ENCODE measurements at regions not wholly inside any gene's neighbourhood (a gene's known extent, or its start where the extent isn't known, plus 50 kb on each side); places are given as distances from the start of the nearest gene placed in this dataset.

- no peak overlapping the region for H3K27ac Mint-ChIP-seq
- no peaks in the 10 kb centered on the region for H3K27me3 Mint-ChIP-seq (ENCODE audit: insufficient read depth)
Measured at GRCh38 chr15:96695426-96695825, 364.9 kb downstream of the NR2F2 start.

GRCh38 chr15:96699871-96700401 lies 369.4 kb downstream of the NR2F2 start:
- H3K4me1 Mint-ChIP-seq (ENCODE audit: low read depth) = no peaks in the 10 kb centered on the region
- no peaks in the 10 kb centered on the region for H3K9me3 Mint-ChIP-seq
- intact Hi-C loops (cut with micrococcal nuclease) = no loop called here
- no peak overlapping the region for H3K4me3 Mint-ChIP-seq
- H3K27ac Mint-ChIP-seq = no peak overlapping the region
- no peaks in the 10 kb centered on the region for H3K27me3 Mint-ChIP-seq (ENCODE audit: insufficient read depth)
- DNase-seq (ENCODE audit: low spot score) = no peak
- H3K36me3 Mint-ChIP-seq (ENCODE audit: low read depth) = no peaks in the 10 kb centered on the region

More at GRCh38 chr15:96695426-96695825, 364.9 kb downstream of the NR2F2 start:
- Mint-ChIP-seq H3K9me3 (no peaks in the 10 kb centered on the region), H3K36me3 (ENCODE audit: low read depth) (no peaks in the 10 kb centered on the region), H3K4me3 (no peak overlapping the region), H3K4me1 (ENCODE audit: low read depth) (no peaks in the 10 kb centered on the region)
- intact Hi-C loops (cut with micrococcal nuclease) = no loop called here
- no peak for DNase-seq (ENCODE audit: low spot score)

- no peaks in the 10 kb centered on the region for H3K9me3 Mint-ChIP-seq
- H3K4me3 Mint-ChIP-seq = no peak overlapping the region
- no peaks in the 10 kb centered on the region for H3K27me3 Mint-ChIP-seq (ENCODE audit: insufficient read depth)
- intact Hi-C loops (cut with micrococcal nuclease) = no loop called here
- H3K27ac Mint-ChIP-seq = no peak overlapping the region
- DNase-seq (ENCODE audit: low spot score) = no peak
- no peaks in the 10 kb centered on the region for H3K4me1 Mint-ChIP-seq (ENCODE audit: low read depth)
- H3K36me3 Mint-ChIP-seq (ENCODE audit: low read depth) = no peaks in the 10 kb centered on the region
Measured at GRCh38 chr15:96700555-96700954, 370.1 kb downstream of the NR2F2 start.

GRCh38 chr15:96701443-96701842 lies 370.9 kb downstream of the NR2F2 start:
- intact Hi-C loops (cut with micrococcal nuclease) = no loop called here
- no peak for DNase-seq (ENCODE audit: low spot score)
- H3K9me3 Mint-ChIP-seq = no peaks in the 10 kb centered on the region
- no peaks in the 10 kb centered on the region for H3K36me3 Mint-ChIP-seq (ENCODE audit: low read depth)
- H3K4me1 Mint-ChIP-seq (ENCODE audit: low read depth) = no peaks in the 10 kb centered on the region
- no peak overlapping the region for H3K4me3 Mint-ChIP-seq
- no peaks in the 10 kb centered on the region for H3K27me3 Mint-ChIP-seq (ENCODE audit: insufficient read depth)
- no peak overlapping the region for H3K27ac Mint-ChIP-seq

- no peaks in the 10 kb centered on the region for H3K9me3 Mint-ChIP-seq
- no peaks in the 10 kb centered on the region for H3K36me3 Mint-ChIP-seq (ENCODE audit: low read depth)
- intact Hi-C loops (cut with micrococcal nuclease) = no loop called here
- no peaks in the 10 kb centered on the region for H3K4me1 Mint-ChIP-seq (ENCODE audit: low read depth)
- no peak overlapping the region for H3K27ac Mint-ChIP-seq
- H3K4me3 Mint-ChIP-seq = no peak overlapping the region
- H3K27me3 Mint-ChIP-seq (ENCODE audit: insufficient read depth) = no peaks in the 10 kb centered on the region
- DNase-seq (ENCODE audit: low spot score) = no peak
Measured at GRCh38 chr15:96701877-96702276, 371.4 kb downstream of the NR2F2 start.

- no peaks in the 10 kb centered on the region for H3K9me3 Mint-ChIP-seq
- no peak overlapping the region for H3K27ac Mint-ChIP-seq
- H3K4me3 Mint-ChIP-seq = no peak overlapping the region
- no peaks in the 10 kb centered on the region for H3K27me3 Mint-ChIP-seq (ENCODE audit: insufficient read depth)
- intact Hi-C loops (cut with micrococcal nuclease) = no loop called here
- H3K4me1 Mint-ChIP-seq (ENCODE audit: low read depth) = no peaks in the 10 kb centered on the region
- DNase-seq (ENCODE audit: low spot score) = no peak
- no peaks in the 10 kb centered on the region for H3K36me3 Mint-ChIP-seq (ENCODE audit: low read depth)
Measured at GRCh38 chr15:96702589-96702988, 372.1 kb downstream of the NR2F2 start.

- no peak overlapping the region for H3K4me3 Mint-ChIP-seq
- H3K27me3 Mint-ChIP-seq (ENCODE audit: insufficient read depth) = no peaks in the 10 kb centered on the region
- no peaks in the 10 kb centered on the region for H3K4me1 Mint-ChIP-seq (ENCODE audit: low read depth)
- no peak overlapping the region for H3K27ac Mint-ChIP-seq
- no peaks in the 10 kb centered on the region for H3K36me3 Mint-ChIP-seq (ENCODE audit: low read depth)
- intact Hi-C loops (cut with micrococcal nuclease) = no loop called here
- DNase-seq (ENCODE audit: low spot score) = no peak
- no peaks in the 10 kb centered on the region for H3K9me3 Mint-ChIP-seq
Measured at GRCh38 chr15:96703091-96703490, 372.6 kb downstream of the NR2F2 start.

GRCh38 chr15:96703794-96704550 lies 373.5 kb downstream of the NR2F2 start:
- Mint-ChIP-seq H3K27me3 (ENCODE audit: insufficient read depth) (no peaks in the 10 kb centered on the region), H3K36me3 (ENCODE audit: low read depth) (no peaks in the 10 kb centered on the region), H3K4me3 (no peak overlapping the region), H3K27ac (no peak overlapping the region), H3K9me3 (no peaks in the 10 kb centered on the region), H3K4me1 (ENCODE audit: low read depth) (no peaks in the 10 kb centered on the region)
- intact Hi-C loops (cut with micrococcal nuclease) = no loop called here
- DNase-seq (ENCODE audit: low spot score) = no peak

GRCh38 chr15:96716075-96716474 lies 385.6 kb downstream of the NR2F2 start:
- Mint-ChIP-seq H3K36me3 (ENCODE audit: low read depth) (no peaks in the 10 kb centered on the region), H3K9me3 (no peaks in the 10 kb centered on the region), H3K4me3 (no peak overlapping the region), H3K4me1 (ENCODE audit: low read depth) (no peaks in the 10 kb centered on the region), H3K27me3 (ENCODE audit: insufficient read depth) (no peaks in the 10 kb centered on the region), H3K27ac (no peak overlapping the region)
- DNase-seq (ENCODE audit: low spot score) = no peak
- intact Hi-C loops (cut with micrococcal nuclease) = no loop called here

GRCh38 chr15:96716478-96716877 lies 386.0 kb downstream of the NR2F2 start:
- Mint-ChIP-seq H3K36me3 (ENCODE audit: low read depth) (no peaks in the 10 kb centered on the region), H3K9me3 (no peaks in the 10 kb centered on the region), H3K4me1 (ENCODE audit: low read depth) (no peaks in the 10 kb centered on the region), H3K4me3 (no peak overlapping the region), H3K27me3 (ENCODE audit: insufficient read depth) (no peaks in the 10 kb centered on the region), H3K27ac (no peak overlapping the region)
- intact Hi-C loops (cut with micrococcal nuclease) = no loop called here
- no peak for DNase-seq (ENCODE audit: low spot score)

GRCh38 chr15:96720251-96720650 lies 389.8 kb downstream of the NR2F2 start:
- intact Hi-C loops (cut with micrococcal nuclease) = no loop called here
- Mint-ChIP-seq H3K9me3 (peaks cover 3% of the 10 kb centered on the region), H3K4me3 (no peak overlapping the region), H3K27me3 (ENCODE audit: insufficient read depth) (no peaks in the 10 kb centered on the region), H3K36me3 (ENCODE audit: low read depth) (no peaks in the 10 kb centered on the region), H3K27ac (no peak overlapping the region), H3K4me1 (ENCODE audit: low read depth) (no peaks in the 10 kb centered on the region)
- no peak for DNase-seq (ENCODE audit: low spot score)

GRCh38 chr15:96720656-96721055 lies 390.2 kb downstream of the NR2F2 start:
- intact Hi-C loops (cut with micrococcal nuclease) = no loop called here
- no peak for DNase-seq (ENCODE audit: low spot score)

GRCh38 chr15:96728591-96728990 lies 398.1 kb downstream of the NR2F2 start:
- Mint-ChIP-seq H3K4me1 (ENCODE audit: low read depth) (no peaks in the 10 kb centered on the region), H3K27ac (no peak overlapping the region), H3K27me3 (ENCODE audit: insufficient read depth) (no peaks in the 10 kb centered on the region), H3K9me3 (no peaks in the 10 kb centered on the region), H3K4me3 (no peak overlapping the region), H3K36me3 (ENCODE audit: low read depth) (no peaks in the 10 kb centered on the region)
- intact Hi-C loops (cut with micrococcal nuclease) = no loop called here
- DNase-seq (ENCODE audit: low spot score) = no peak

More at GRCh38 chr15:96720656-96721055, 390.2 kb downstream of the NR2F2 start:
- no peaks in the 10 kb centered on the region for H3K27me3 Mint-ChIP-seq (ENCODE audit: insufficient read depth)
- no peak overlapping the region for H3K27ac Mint-ChIP-seq
- no peaks in the 10 kb centered on the region for H3K4me1 Mint-ChIP-seq (ENCODE audit: low read depth)
- no peaks in the 10 kb centered on the region for H3K36me3 Mint-ChIP-seq (ENCODE audit: low read depth)
- no peak overlapping the region for H3K4me3 Mint-ChIP-seq
- peaks cover 3% of the 10 kb centered on the region for H3K9me3 Mint-ChIP-seq

GRCh38 chr15:96732704-96733103 lies 402.2 kb downstream of the NR2F2 start:
- Mint-ChIP-seq H3K9me3 (no peaks in the 10 kb centered on the region), H3K4me3 (no peak overlapping the region), H3K36me3 (ENCODE audit: low read depth) (no peaks in the 10 kb centered on the region), H3K27ac (no peak overlapping the region), H3K27me3 (ENCODE audit: insufficient read depth) (no peaks in the 10 kb centered on the region), H3K4me1 (ENCODE audit: low read depth) (no peaks in the 10 kb centered on the region)
- intact Hi-C loops (cut with micrococcal nuclease) = no loop called here
- DNase-seq (ENCODE audit: low spot score) = no peak
